ENCODE measurements at regions not wholly inside any gene's neighbourhood (a gene's known extent, or its start where the extent isn't known, plus 50 kb on each side); places are given as distances from the start of the nearest gene placed in this dataset.

DNA sequence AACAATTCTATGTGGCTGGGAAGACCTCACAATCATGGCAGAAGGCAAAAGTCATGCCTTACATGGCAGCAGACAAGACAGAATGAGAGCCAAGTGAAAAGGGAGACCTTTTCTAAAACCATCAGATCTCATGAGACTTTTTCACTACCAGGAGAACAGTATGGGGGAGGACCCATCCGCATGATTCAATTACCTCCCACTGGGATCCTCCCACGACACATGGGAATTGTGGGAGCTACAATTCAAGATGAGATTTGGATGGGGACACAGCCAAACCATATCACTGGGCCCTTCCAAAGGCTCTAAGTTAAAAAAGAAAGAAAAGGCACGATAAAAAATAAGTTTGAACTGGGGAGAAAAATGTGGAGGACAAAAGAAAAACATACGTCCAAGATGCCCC is 406.9 kb upstream of the CDH4 start:
- DNase-seq (ENCODE audit: low read depth), result no peak

DNA sequence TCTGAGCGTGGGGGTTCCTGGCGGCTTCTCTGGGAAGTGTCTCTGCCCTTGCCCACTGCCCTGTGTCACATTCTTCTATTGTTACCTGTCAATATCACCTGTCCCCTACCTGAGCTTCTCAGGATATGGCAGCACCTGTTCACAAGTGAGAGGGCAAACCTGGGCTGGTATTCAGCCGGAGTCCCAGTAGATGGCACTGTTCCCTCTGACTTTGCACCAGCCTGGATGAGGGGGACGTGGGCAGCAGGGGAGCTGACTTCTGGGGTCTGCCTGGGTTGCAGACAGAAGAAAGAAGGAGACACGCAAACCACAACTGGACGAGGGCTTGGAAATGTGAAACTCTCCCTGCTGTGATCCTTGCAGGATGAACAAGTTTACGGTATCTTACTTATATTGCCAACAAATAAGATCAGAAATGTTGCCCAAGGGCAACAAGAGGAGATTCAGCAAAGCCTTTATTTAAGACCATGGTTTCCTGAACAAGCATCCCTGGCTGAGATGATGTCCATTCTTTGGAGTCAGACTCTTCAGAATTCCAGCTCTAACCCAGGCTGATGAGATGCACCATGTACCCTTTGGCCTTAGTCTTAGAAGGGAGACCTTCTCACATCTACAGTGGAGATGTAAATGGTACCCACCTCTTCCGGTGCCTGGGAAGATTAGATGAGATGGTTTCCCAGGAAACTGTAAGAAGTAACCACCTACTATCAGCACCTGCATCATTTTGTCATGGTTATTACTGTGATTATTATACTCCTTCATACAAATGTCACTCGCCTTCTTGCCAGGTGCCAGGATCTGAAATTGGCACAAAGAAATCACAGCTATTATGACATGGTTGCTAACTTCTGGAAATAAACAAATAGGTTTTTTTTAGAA is 400.0 kb upstream of the CDH4 start:
- DNase-seq (ENCODE audit: low read depth), result no peak

DNA sequence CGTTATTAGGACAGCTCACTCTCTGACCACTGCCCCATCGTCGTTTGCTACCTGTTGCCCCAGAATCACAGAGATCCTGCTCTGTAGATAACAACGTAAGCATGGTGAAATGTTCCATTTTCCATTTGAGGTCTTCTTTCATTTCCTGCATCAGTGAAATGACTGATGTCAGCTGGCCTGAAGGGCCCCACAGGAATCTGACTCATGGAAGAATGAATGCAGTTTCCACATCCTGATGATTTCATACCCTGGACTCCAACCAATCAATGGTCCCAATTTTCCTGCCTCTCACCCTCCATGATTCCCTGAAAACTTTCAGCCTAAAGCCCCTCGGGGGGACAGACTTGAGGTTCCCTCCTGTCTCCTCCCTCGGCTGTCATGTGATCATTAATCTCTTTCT is 394.4 kb upstream of the CDH4 start:
- no peak for DNase-seq (ENCODE audit: low read depth)

DNA sequence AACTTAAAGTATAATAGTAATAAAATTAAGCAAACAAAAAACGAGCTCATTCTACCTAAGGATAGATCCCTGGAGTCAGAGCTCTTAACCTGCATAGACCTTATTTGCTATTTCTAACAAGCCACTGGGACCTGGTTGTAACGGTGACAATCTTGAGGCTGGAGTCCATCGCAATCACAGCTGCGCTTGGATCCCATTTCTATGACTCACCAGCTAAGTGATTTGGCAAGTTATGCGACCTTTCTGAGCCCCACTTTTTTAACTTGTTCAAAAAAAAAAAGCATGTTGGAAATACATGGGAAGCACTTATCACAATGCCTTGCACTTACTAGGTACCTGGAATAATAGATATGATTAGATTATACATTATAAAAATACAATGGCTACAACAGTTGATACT is 389.5 kb upstream of the CDH4 start:
- no peak for DNase-seq (ENCODE audit: low read depth)

DNA sequence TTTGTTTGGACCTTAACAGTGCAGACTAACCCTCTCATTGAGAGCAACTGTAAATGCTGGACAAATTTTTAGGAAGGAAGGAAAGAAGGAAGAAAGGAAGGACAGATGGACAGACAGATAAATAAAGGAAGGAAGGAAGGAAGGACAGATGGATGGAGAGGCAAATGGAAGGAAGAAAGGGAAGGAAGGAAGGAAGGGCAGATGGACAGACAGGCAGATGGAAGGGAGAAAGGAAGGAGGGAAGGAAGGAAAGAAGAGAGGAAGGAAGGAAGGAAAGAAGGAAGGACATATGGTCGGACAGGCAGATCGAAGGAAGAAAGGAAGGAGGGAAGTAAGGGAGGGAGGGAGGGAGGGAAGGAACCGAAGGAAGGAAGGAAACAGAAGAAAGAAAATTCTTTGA is 388.5 kb upstream of the CDH4 start:
- no peak for DNase-seq (ENCODE audit: low read depth)

DNA sequence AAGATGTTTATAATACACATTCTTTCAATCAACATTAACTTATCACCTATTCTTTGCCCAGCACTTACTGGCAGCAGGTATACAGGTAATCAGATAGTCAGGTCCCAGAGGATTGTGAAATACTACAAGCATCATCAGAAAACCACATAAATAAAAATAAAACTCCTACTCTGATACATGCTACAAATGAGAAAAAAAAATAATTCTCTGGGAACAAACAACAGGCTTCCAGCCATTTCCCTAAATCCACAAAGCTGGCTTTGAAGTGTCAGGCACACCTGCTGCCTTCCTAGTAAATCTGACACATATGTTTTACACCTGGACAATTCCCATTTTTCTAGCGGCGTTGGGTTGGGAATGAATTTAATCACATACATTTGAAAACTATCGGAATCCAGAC is 384.5 kb upstream of the CDH4 start:
- DNase-seq (ENCODE audit: low read depth), result no peak

DNA sequence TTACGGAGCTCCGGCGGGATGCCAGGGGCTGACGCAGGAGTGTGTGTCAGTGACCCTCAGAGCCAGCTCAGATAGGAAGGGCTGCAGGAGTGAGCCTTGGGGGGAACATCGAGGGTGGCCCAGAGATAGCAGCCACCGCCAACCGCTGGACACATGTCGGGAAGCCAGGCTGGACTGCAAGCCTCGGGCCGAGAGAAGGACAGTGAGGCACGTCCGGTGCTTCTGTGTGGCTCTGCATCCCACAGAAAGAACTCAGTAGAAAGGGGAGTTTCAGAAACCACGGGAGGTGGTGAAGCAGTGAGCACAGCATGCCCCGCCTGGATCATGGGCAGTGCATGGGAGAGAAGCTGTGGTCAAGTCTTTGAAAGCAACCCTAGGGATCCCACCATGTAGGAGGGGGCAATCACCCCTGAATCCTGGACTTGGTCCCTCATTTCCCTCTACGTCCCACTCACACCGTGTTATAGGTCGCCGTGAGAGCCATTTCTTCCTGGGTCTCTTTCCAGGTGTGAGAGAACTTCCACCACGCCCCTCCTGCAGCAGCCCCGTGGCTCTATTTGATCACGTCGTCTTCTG is 383.7 kb upstream of the CDH4 start:
- no peak for DNase-seq (ENCODE audit: low read depth)

DNA sequence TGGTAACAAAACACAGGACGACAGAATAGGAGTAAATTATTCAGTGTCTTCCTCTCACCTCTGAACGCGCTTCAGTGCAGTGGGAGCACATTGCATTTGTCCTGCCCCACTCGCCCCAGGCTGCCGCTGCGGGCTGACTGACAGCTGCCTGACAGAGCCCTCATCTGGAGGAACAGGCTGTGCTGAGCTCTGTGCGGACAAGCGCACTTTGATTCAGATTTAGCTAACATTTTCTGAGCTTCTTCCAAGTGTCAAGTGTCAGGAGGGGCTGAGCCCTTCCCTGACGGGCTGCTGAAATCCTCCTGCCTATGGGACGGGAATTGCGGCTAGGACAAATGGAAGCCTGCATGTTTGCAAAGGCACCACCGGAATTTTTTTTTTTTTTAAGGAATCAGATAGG is 383.0 kb upstream of the CDH4 start:
- DNase-seq (ENCODE audit: low read depth), result no peak

DNA sequence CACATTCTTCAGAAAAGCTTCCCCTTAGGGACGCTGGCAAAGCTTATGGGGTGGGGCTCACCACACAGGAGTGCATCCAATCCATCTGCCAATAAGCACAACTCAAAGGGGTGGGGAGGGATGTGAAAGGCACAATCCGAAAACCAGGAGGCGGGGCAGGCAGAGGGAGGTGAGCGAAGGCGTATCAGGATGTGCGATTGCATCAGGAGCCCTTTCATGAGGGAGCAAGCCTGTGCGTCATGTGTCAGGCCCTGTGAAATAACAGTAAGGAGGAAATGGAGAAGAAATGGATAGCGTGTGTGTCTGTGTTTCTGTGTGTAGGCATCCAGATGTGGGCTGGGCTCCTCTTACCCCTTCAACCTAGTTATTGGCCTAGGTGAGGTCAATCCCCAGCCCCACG is 382.4 kb upstream of the CDH4 start:
- no peak for DNase-seq (ENCODE audit: low read depth)

DNA sequence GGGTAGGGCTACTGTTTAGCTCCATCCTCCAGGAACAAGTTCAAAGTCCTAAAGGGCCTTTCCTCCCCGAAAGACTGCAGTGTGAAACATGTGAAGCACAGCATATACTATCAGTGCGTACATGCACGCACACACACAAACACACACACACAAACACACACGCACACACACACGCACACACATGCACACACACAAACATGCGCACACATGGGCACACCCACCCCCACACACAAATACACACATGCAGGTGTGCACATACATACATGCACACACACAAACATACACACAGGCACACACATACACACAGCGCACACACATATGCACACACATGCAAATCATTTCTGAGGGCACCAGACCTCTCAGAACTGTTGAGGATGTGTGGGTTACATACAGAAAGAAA is 382.0 kb upstream of the CDH4 start:
- DNase-seq (ENCODE audit: low read depth), result no peak

DNA sequence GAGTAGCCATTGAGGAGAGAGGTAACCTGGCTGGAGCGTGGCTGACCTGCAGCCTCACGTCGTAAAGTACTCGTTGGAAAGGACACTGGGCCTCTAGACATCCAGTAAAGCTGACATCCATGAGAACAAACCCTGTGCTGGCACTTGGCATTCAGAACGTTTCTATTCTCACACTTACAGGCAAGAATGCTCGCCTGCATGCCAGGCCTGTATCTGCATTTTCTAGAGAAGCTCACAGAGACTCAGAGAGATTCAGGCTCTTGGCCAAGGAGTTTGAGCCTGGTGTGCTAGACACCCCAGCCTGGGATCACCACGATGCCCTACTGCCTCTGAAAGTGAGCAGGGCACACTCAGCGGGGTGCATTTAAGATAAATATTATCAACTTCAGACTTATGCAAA is 379.8 kb upstream of the CDH4 start:
- DNase-seq (ENCODE audit: low read depth), result no peak

DNA sequence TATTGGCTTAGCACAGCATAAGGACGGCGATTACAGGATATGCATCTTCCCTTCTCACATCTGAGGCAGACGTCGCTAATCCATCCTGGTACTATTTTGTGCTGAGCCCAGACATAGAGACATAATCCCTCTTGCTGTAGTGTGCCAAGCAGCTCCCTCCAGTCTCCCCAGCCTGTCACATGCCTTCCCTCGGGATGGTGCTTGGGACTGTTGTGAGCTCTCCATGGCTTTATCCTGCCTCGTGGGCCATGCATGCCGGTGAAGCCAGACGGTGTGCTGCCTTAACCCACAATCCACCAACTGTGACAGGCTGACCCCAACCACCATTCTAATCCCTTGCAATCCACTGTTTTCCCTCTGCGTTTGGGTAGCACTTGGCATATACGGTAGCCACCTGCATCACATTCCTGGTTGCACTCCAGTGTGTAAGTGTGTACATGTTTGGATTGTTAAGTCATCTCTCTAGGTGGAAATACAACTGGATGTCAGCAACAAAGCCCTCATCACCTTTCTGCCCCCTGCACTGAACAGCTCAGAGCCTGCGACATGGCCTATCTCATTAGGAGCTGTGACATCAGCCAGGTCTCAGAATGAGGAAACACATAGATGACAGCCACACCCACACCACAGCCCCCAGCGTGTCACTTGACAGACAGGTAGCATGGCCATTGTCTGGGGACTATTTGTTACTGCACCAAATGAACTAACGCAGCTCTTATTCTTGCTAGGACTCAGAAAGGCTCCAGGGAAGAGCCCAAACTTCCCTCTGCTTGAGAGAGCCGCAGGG is 374.8 kb upstream of the CDH4 start:
- no peak for DNase-seq (ENCODE audit: low read depth)

DNA sequence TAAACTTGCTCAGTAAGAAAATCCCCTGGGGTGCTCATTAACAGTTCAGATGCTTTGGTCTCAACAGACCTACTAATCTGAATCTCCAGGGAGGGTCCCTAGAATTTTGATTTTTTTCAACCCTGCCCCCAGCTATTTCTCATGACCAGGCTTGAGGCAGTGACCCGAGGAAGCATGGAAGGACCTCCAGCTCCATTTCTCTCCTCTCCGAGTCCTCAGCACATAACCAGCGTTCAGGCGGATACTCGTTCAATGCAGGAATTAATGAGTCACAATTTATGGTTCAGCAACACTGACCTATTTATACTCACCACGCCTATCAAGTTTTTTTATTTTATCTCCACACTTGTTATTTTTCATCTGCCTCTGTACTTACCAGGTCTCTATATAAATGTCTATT is 369.2 kb upstream of the CDH4 start:
- DNase-seq (ENCODE audit: low read depth), result no peak

DNA sequence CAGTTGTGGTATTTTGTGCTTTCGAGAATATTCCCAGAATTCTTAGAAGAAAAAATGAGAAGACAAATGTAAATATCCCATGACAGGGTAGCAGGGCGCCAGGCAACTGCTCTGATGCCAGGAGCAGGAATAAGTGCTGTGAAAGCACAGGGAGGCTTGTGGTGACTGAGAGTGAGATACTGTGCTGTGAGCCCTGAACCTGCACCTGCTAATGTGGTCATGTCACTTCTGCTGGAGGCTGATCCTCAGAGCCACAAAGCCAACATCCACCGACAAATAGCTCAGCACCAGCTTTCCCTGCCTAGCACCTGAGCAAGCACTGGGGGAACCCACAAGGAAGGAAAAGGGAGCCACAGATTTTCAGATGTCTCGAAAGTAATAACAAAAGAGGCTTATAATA is 368.6 kb upstream of the CDH4 start:
- DNase-seq (ENCODE audit: low read depth), result no peak

DNA sequence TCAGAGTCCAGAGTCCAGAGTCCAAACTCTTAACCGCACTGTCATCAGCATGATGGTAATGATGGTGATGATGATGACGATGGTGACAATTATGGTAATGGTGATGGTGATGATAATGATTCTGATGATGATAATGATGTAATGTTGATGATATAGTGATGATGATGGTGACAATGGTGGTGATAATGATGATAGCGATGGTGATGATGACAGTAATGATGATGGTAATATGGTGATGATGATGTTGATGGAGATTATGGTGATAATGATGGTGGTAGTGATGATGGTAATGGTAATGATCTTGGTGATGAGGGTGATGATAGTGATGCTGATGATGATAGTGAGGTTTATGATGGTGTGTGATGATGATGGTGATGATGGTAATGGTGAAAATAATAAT is 367.8 kb upstream of the CDH4 start:
- no peak for DNase-seq (ENCODE audit: low read depth)

DNA sequence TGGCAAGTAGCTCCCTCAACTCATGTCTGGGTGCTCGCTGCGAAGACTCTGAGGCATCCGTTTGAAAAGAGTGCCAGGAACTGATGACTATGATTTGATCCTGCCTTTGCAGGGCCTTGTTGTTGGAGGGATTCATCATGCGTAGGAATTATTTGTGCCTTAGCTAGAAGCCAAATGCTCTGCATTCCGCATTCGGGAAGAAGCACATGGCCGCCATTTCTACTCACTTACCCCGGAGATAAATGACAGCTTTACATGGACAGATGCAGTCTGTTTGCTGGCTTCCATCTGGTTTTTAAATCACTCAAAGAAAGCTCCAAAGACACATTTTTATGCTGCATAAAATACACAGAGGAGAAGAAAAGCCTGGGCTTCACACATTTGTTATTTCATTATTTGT is 363.3 kb upstream of the CDH4 start:
- no peak for DNase-seq (ENCODE audit: low read depth)

DNA sequence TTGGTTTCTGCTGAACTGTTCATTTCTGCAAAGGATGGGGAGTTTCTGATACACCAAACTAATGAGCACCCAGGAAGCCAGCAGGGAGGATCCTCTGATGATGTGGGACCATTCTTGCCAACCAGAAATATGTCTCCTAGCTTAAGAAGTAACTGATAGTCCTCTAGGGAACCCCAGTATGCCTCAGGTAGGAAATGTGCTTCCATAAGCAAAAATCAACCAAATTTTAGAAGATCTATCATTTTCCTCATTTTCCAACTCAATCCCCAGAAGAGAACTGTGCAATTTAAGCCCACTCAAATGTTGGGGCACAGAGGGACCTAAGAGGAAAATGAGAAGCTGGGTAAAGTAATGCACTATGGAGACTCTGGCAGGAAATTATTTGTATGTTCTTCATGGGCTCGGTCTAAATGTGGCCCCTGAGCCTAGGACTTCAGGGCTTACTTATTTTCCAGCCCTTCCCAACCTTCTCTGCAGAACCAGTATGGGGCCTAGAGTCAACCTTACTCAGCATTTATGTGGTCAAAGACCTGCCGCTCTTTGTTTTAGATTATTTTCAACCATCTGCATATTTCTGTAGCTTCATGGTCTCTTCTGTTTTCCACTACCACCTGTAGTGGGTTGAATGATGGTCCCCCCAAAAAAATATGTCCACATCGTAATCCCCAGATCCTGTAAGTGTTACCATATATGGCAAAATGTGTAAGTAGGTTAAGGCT is 359.8 kb upstream of the CDH4 start:
- no peak for DNase-seq (ENCODE audit: low read depth)

DNA sequence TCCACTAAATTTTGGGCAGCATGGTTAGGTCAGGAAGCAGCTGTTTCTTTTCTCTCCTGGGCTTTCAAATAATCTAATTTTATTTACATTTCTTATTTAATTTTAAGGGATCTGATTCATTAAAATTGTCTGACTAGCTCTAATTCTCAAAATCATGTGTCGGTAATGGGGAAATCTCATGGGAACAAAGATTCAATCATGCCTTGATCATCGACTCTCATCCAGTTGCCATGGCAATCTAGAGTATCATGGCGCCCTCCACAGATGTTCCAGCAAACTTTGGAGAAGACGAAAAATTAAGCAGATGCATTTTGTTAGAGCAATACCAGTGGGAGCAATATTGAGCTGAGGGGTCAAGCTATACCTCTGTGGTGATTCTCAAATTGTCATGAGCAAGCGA is 358.0 kb upstream of the CDH4 start:
- no peak for DNase-seq (ENCODE audit: low read depth)

DNA sequence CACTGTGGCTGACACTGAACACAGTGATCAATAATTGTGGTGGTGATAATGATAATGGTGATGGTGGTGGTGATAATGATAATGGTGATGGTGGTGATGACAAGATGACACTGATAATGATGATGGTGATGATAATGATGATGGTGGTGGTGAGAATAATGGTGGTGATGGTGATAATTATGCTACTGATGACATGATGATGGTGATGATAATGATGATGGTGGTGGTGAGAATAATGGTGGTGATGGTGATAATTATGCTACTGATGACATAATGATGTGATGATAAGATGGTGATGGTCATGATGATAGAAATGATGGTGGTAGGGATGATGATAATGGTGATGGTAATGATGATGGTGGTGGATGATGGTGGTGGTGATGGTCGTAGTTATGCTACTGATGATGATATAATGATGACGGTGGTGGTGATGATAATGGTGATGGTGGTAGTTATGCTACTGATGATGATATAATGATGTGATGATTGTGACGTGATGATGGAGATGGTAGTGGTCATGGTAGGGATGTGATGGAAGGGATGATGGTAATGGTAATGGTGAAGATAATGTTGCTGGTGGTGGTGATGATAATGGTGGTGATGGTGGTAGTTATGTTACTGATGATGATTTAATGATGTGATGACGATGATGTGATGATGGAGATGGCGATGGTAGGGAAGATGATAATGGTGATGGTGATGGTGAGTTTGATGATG is 356.5 kb upstream of the CDH4 start:
- DNase-seq (ENCODE audit: low read depth), result no peak

DNA sequence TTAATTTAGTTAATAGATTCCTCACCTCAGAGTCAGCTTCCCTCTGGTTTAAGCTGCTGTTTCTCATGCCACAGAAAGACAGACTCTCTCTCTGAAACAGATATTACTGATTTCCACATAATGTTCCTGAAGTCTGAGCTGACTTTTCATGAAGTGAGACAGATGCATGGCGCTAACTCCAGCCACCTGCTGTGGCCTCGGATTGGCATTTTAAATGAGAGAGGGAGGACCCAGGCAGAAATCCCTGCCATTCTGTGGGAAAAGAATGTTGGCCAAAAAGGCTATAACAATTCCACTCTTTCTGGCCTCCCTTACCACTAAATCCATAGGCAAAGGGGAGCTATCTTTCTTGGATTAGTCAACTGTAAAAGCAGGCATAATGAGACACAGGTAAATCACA is 354.1 kb upstream of the CDH4 start:
- DNase-seq (ENCODE audit: low read depth), result no peak

DNA sequence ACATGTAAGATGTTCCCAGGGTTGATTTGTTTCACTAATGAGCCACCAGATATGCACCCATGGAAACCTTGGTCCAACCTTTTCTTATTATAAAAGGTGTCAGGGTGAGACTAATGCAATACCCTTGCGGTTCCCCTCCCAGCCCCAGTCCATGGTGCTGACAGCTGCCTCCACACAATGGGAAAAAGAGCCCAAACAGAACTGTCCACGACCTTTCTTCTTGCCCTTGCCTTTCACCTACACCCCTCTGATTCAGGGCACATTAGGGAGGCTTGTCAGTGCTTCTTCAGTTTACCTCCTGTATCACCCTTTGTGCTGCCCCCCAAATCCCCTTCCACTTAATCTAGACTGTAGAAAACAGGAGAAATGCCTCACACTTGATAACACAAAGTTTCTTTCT is 352.7 kb upstream of the CDH4 start:
- no peak for DNase-seq (ENCODE audit: low read depth)

DNA sequence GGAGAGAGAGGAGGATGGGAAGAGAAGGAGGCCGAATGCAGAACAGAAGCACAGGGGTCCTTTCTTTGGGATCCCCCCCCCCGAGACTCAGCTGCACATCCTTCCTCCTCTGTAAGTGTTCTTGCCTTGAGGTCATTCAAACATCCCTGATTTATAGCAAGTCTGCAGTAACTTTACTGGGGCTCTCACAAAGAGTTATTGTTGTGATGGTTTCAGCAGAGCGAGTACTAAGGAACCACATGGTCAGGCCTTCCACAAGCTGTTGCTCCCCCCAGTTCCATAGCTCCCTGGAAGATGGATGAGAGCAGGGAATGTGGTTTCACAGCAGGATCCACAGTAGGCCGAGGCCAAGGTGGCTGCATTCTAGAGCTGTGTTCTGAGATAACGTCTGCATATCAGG is 351.4 kb upstream of the CDH4 start:
- DNase-seq (ENCODE audit: low read depth), result no peak

Data from stimulated activated CD8-positive, alpha-beta memory T cell treated with anti-CD3 and anti-CD28 coated beads, Interleukin-12 subunit alpha, Interleukin-12 subunit beta, amount 100 ng/mL, for 1 hour (primary cell).